ENCODE measurements at regions not wholly inside any gene's neighbourhood (a gene's known extent, or its start where the extent isn't known, plus 50 kb on each side); places are given as distances from the start of the nearest gene placed in this dataset.

DNA sequence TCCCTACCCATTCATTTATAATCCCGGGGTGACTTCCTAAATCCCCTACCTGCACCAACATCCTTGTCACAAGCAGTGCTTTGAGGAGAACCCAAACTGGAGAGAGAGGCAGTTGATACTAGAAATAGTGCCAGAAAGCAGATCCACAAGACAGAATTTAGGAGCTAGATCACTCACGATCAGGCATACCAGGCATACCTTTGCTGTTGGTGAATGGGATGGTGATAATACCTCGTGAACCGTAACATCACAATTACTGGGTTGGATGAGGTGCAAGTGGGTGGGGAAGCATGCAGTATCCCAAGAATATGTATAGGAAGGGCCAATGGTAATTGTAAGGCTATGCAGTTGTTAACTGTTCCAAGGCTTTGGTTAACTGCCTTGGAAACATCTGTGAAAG lies 129.3 kb downstream of the TMA16 start:
- TF ChIP-seq, protein P1, sequence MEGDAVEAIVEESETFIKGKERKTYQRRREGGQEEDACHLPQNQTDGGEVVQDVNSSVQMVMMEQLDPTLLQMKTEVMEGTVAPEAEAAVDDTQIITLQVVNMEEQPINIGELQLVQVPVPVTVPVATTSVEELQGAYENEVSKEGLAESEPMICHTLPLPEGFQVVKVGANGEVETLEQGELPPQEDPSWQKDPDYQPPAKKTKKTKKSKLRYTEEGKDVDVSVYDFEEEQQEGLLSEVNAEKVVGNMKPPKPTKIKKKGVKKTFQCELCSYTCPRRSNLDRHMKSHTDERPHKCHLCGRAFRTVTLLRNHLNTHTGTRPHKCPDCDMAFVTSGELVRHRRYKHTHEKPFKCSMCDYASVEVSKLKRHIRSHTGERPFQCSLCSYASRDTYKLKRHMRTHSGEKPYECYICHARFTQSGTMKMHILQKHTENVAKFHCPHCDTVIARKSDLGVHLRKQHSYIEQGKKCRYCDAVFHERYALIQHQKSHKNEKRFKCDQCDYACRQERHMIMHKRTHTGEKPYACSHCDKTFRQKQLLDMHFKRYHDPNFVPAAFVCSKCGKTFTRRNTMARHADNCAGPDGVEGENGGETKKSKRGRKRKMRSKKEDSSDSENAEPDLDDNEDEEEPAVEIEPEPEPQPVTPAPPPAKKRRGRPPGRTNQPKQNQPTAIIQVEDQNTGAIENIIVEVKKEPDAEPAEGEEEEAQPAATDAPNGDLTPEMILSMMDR (IDR thresholded peaks at IDR 0.05) = no peak
- TF ChIP-seq POLR2A (IDR thresholded peaks at IDR 0.05) = no peak
